Transverse colon (tissue), 4 donors: ENCODE measurements at regions not wholly inside any gene's neighbourhood (a gene's known extent, or its start where the extent isn't known, plus 50 kb on each side); places are given as distances from the start of the nearest gene placed in this dataset.

ENCODE experiments used
- POLR2AphosphoS5 ChIP-seq, 3 donors: sonication (generic); formaldehyde crosslinking; IDR thresholded peaks; one replicate each; pipeline ENCODE4 v1.6.1; 2016; ENCODE audit warnings: antibody characterized with exemption in 3 of 3
- TF ChIP-seq, protein P1 (sequence below), 5 experiments: fragments of 200-600 bp in 3 of 5; fragments of 450-650 bp in 2 of 5; sonication (generic) in 3 of 5; IDR thresholded peaks; 1 replicate in 2 of 5; 2 replicates in 3 of 5; pipeline ENCODE4 v1.5.1; 2016 to 2017; ENCODE audit warnings: antibody characterized with exemption in 5 of 5, inconsistent platforms in 3 of 5, mild to moderate bottlenecking in 2 of 5, moderate library complexity in 1 of 5

DNA sequence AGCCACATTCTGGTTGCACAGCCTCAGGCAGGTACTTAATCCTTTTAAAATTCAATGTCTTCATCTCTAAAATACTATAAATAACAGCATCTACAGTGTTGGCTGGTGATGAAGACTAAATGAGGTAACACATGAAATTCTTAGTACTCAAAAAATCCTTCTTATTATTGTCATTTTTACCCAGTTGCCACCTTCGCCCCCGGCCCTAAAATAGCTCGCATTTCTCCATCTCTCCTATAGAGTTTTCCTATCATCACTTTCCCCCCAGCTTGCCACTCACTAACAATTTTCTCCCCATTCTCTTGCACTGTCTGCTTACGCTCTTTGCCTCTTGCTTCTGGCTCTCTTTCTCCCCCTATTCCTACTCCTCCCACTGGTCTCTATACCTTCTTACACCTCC, 59.9 kb upstream of the MARCHF10 start:
- TF ChIP-seq, protein P1, sequence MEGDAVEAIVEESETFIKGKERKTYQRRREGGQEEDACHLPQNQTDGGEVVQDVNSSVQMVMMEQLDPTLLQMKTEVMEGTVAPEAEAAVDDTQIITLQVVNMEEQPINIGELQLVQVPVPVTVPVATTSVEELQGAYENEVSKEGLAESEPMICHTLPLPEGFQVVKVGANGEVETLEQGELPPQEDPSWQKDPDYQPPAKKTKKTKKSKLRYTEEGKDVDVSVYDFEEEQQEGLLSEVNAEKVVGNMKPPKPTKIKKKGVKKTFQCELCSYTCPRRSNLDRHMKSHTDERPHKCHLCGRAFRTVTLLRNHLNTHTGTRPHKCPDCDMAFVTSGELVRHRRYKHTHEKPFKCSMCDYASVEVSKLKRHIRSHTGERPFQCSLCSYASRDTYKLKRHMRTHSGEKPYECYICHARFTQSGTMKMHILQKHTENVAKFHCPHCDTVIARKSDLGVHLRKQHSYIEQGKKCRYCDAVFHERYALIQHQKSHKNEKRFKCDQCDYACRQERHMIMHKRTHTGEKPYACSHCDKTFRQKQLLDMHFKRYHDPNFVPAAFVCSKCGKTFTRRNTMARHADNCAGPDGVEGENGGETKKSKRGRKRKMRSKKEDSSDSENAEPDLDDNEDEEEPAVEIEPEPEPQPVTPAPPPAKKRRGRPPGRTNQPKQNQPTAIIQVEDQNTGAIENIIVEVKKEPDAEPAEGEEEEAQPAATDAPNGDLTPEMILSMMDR (IDR thresholded peaks at IDR 0.05), result no peak
- no peak for TF ChIP-seq POLR2AphosphoS5 (IDR thresholded peaks at IDR 0.05)
